Neural cell (in vitro differentiated cells): ENCODE measurements at regions not wholly inside any gene's neighbourhood (a gene's known extent, or its start where the extent isn't known, plus 50 kb on each side); places are given as distances from the start of the nearest gene placed in this dataset.

Experiments used
- EP300 ChIP-seq: fragments of 450-650 bp; conservative IDR thresholded peaks from 2 replicates; pipeline ENCODE4 v1.6.1; 2014; ENCODE audit warnings: antibody characterized with exemption, mild to moderate bottlenecking, moderate library complexity; ENCODE audit not compliant: poor library complexity, severe bottlenecking
- EZH2 ChIP-seq: fragments of 200-600, 300-800 bp; shearing (Covaris generic), sonication (generic); IDR thresholded peaks from 2 replicates; pipeline ENCODE4 v1.6.1; 2014; ENCODE audit warnings: antibody characterized with exemption, low read length, borderline replicate concordance, mild to moderate bottlenecking; ENCODE audit not compliant: insufficient read depth, poor library complexity, severe bottlenecking
- POLR2AphosphoS5 ChIP-seq: IDR thresholded peaks from 2 replicates; pipeline ENCODE4 v1.6.1; 2012
- RAD21 ChIP-seq: fragments of 450-650 bp; conservative IDR thresholded peaks from 2 replicates; pipeline ENCODE4 v1.6.1; 2014; ENCODE audit warnings: antibody characterized with exemption, mild to moderate bottlenecking, moderate library complexity
- TAF1 ChIP-seq: IDR thresholded peaks from 2 replicates; pipeline ENCODE4 v1.6.1; 2012; ENCODE audit warnings: low read depth
- TF ChIP-seq, protein P1 (sequence below): fragments of 450-650 bp; IDR thresholded peaks from 2 replicates; pipeline ENCODE4 v1.5.1; 2014; ENCODE audit warnings: antibody characterized with exemption, mild to moderate bottlenecking, moderate library complexity; ENCODE audit not compliant: poor library complexity, severe bottlenecking
- TF ChIP-seq, protein P2 (sequence below): IDR thresholded peaks from 2 replicates; pipeline ENCODE4 v1.6.1; 2012; ENCODE audit warnings: borderline replicate concordance

DNA sequence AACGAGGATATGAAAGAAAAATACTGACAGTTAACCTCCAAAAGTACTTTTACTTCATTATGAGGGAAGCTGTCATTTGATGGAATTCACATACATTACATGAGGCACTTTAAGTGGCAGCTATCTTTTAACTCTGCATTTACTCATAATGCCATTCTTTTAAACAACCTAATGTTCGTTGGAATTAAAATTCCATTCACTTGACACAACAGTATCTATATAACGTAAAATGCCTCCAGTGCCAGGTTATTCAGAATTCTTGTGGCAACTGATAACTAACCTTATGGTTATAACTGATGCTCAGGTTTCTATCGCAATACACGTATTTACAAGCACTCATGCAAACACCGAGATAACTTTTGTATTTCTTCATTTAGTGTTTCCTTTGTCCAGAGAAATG is 376.9 kb upstream of the GRAMD2B start:
- TF ChIP-seq, protein P1, sequence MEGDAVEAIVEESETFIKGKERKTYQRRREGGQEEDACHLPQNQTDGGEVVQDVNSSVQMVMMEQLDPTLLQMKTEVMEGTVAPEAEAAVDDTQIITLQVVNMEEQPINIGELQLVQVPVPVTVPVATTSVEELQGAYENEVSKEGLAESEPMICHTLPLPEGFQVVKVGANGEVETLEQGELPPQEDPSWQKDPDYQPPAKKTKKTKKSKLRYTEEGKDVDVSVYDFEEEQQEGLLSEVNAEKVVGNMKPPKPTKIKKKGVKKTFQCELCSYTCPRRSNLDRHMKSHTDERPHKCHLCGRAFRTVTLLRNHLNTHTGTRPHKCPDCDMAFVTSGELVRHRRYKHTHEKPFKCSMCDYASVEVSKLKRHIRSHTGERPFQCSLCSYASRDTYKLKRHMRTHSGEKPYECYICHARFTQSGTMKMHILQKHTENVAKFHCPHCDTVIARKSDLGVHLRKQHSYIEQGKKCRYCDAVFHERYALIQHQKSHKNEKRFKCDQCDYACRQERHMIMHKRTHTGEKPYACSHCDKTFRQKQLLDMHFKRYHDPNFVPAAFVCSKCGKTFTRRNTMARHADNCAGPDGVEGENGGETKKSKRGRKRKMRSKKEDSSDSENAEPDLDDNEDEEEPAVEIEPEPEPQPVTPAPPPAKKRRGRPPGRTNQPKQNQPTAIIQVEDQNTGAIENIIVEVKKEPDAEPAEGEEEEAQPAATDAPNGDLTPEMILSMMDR: no peak
- TF ChIP-seq POLR2AphosphoS5 (peak; percentile 52), EP300 (peak; percentile 89), EZH2 (no peak), RAD21 (no peak), TAF1 (no peak)
- TF ChIP-seq, protein P2, sequence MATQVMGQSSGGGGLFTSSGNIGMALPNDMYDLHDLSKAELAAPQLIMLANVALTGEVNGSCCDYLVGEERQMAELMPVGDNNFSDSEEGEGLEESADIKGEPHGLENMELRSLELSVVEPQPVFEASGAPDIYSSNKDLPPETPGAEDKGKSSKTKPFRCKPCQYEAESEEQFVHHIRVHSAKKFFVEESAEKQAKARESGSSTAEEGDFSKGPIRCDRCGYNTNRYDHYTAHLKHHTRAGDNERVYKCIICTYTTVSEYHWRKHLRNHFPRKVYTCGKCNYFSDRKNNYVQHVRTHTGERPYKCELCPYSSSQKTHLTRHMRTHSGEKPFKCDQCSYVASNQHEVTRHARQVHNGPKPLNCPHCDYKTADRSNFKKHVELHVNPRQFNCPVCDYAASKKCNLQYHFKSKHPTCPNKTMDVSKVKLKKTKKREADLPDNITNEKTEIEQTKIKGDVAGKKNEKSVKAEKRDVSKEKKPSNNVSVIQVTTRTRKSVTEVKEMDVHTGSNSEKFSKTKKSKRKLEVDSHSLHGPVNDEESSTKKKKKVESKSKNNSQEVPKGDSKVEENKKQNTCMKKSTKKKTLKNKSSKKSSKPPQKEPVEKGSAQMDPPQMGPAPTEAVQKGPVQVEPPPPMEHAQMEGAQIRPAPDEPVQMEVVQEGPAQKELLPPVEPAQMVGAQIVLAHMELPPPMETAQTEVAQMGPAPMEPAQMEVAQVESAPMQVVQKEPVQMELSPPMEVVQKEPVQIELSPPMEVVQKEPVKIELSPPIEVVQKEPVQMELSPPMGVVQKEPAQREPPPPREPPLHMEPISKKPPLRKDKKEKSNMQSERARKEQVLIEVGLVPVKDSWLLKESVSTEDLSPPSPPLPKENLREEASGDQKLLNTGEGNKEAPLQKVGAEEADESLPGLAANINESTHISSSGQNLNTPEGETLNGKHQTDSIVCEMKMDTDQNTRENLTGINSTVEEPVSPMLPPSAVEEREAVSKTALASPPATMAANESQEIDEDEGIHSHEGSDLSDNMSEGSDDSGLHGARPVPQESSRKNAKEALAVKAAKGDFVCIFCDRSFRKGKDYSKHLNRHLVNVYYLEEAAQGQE: peak; percentile 41
